Adrenal gland (tissue), 9 donors: ENCODE measurements at regions not wholly inside any gene's neighbourhood (a gene's known extent, or its start where the extent isn't known, plus 50 kb on each side); places are given as distances from the start of the nearest gene placed in this dataset.
"Not testable (repeated sequence)": the region's sequence is repeated elsewhere in the genome, so short reads cannot be mapped to it uniquely, and the experiment has no call there.

Source experiments
- DNase-seq, 7 donors: peaks; one replicate each; pipeline ENCODE4 v3.0.0-alpha.2; 2019 to 2020
- H3K27ac ChIP-seq, 5 donors: fragments of 200-600 bp; sonication (generic) in 4 of 5; 1 replicate in 3 of 5; 2 replicates in 2 of 5; pipeline versions ENCODE4 v1.5.1 to v1.8.0; 2016 to 2020; ENCODE audit warnings: mild to moderate bottlenecking in 1 of 5
- H3K27me3 ChIP-seq: fragments of 200-600 bp; 2 replicates; pipeline ENCODE4 v1.8.0; 2021
- H3K36me3 ChIP-seq, 2 donors: fragments of 200-600 bp; replicated peaks in 1 of 2; 1 replicate in 1 of 2; 2 replicates in 1 of 2; pipeline versions ENCODE4 v1.5.1 to v1.8.0; 2018 to 2022
- H3K4me1 ChIP-seq, 2 donors: fragments of 200-600 bp; replicated peaks in 1 of 2; 1 replicate in 1 of 2; 2 replicates in 1 of 2; pipeline versions ENCODE4 v1.5.1 to v1.8.0; 2018 to 2021
- H3K4me3 ChIP-seq, 4 donors: fragments of 200-600 bp; sonication (generic) in 3 of 4; one replicate each; pipeline ENCODE4 v1.5.1; 2016 to 2018
- H3K9me3 ChIP-seq, 3 donors: fragments of 200-600 bp; sonication (generic) in 1 of 3; replicated peaks in 1 of 3; 1 replicate in 2 of 3; 2 replicates in 1 of 3; pipeline versions ENCODE4 v1.5.1 to v1.8.0; 2016 to 2021
- CTCF ChIP-seq, 6 experiments: fragments of 450-650 bp in 4 of 6; fragments of 200-600 bp in 2 of 6; sonication (generic) in 1 of 6; IDR thresholded peaks; 1 replicate in 5 of 6; 2 replicates in 1 of 6; pipeline versions ENCODE4 v1.5.1 to v1.8.0; 2016 to 2021; ENCODE audit warnings: antibody characterized with exemption in 6 of 6, mild to moderate bottlenecking in 2 of 6, moderate library complexity in 1 of 6
- POLR2A ChIP-seq, 2 donors: fragments of 450-650 bp; IDR thresholded peaks; one replicate each; pipeline ENCODE4 v1.6.1; 2017; ENCODE audit warnings: antibody characterized with exemption in 2 of 2, mild to moderate bottlenecking in 2 of 2, moderate library complexity in 1 of 2
- WGBS, 4 donors: extraction: QIAGEN DNeasy Blood & Tissue Kit in 2 of 4; methylation state at CpG; one replicate each; pipeline versions ENCODE4 v1.1.5 to v1.1.7; 2013 to 2017; 5-methylcytosine and 5-hydroxymethylcytosine counted together
- intact Hi-C, 2 donors: fragments of 100-400 bp; cut with DNase I; formaldehyde crosslinking; loops; one replicate each; pipeline versions ENCODE4 v1.14.1 to v1.15.0; 2022 to 2023
- donor health status: healthy with polysubstance abuse.
- donor health status: Bipolar disorder and iron deficiency.
- donor health status: DM: yes; HTN: yes; CAD: no.
- donor health status: DM: no; HTN: no; CAD: no.
- donor health status: DM: no; HTN: no; CAD: no.

GRCh38 chr11:22546746-22547145 lies 78.9 kb downstream of the FANCF start:
- intact Hi-C loops = no loop called here
- Histone ChIP-seq H3K36me3 (no peaks in the 10 kb centered on the region), H3K9me3 (no peaks in the 10 kb centered on the region), H3K4me1 (no peaks in the 10 kb centered on the region), H3K4me3 (no peak overlapping the region), H3K27ac (no peak overlapping the region), H3K27me3 (no peaks in the 10 kb centered on the region)
- WGBS, 4 donors = 64 to 78% (median 66%) methylated on average over 1 of the region's 1 CpG
- DNase-seq = no peak
- TF ChIP-seq CTCF (IDR thresholded peaks at IDR 0.05) = no peak
- no peak for TF ChIP-seq POLR2A (IDR thresholded peaks at IDR 0.05)

- no peak for TF ChIP-seq POLR2A (IDR thresholded peaks at IDR 0.05)
- TF ChIP-seq CTCF (IDR thresholded peaks at IDR 0.05) = no peak
- intact Hi-C loops = no loop called here
- Histone ChIP-seq H3K4me1 (no peaks in the 10 kb centered on the region), H3K9me3 (no peaks in the 10 kb centered on the region), H3K27me3 (no peaks in the 10 kb centered on the region), H3K36me3 (no peaks in the 10 kb centered on the region), H3K4me3 (no peak overlapping the region), H3K27ac (no peak overlapping the region)
- 51 to 59% (median 54%) methylated on average over 4 of the region's 4 CpGs for WGBS, 4 donors
- no peak for DNase-seq
Observed at GRCh38 chr11:22543261-22543660, 82.4 kb downstream of the FANCF start.

- DNase-seq = no peak
- H3K27me3 ChIP-seq = no peaks in the 10 kb centered on the region
- no peak overlapping the region for H3K27ac ChIP-seq
- TF ChIP-seq CTCF (IDR thresholded peaks at IDR 0.05) (peak in 3 of 6 experiments; percentile 7 to 26 (median 8)), POLR2A (IDR thresholded peaks at IDR 0.05) (no peak)
- no peak overlapping the region for H3K4me3 ChIP-seq
- intact Hi-C loops = no loop called here
- no peaks in the 10 kb centered on the region for H3K9me3 ChIP-seq
- no peaks in the 10 kb centered on the region for H3K4me1 ChIP-seq
- no peaks in the 10 kb centered on the region for H3K36me3 ChIP-seq
Observed at GRCh38 chr11:22539821-22540256, 85.8 kb downstream of the FANCF start.

GRCh38 chr11:22536071-22536470 lies 89.6 kb downstream of the FANCF start:
- no peak for DNase-seq
- no peaks in the 10 kb centered on the region for H3K36me3 ChIP-seq
- H3K27me3 ChIP-seq = no peaks in the 10 kb centered on the region
- no peak overlapping the region for H3K4me3 ChIP-seq
- H3K27ac ChIP-seq = no peak overlapping the region
- WGBS, 4 donors = 0% methylated on average over 1 of the region's 1 CpG
- TF ChIP-seq CTCF (IDR thresholded peaks at IDR 0.05) = no peak
- no peak for TF ChIP-seq POLR2A (IDR thresholded peaks at IDR 0.05)
- intact Hi-C loops = no loop called here
- no peaks in the 10 kb centered on the region for H3K4me1 ChIP-seq
- no peaks in the 10 kb centered on the region for H3K9me3 ChIP-seq

GRCh38 chr11:22528612-22529429 lies 96.8 kb downstream of the FANCF start:
- intact Hi-C loops, H3K9me3 ChIP-seq, H3K27me3 ChIP-seq, H3K36me3 ChIP-seq, H3K4me1 ChIP-seq, H3K27ac ChIP-seq, DNase-seq, H3K4me3 ChIP-seq: not testable (repeated sequence)
- 70 to 86% (median 79%) methylated on average over 19 to 28 of the region's 28 CpGs for WGBS, 4 donors
